ENCODE measurements at regions not wholly inside any gene's neighbourhood (a gene's known extent, or its start where the extent isn't known, plus 50 kb on each side); places are given as distances from the start of the nearest gene placed in this dataset.

DNA sequence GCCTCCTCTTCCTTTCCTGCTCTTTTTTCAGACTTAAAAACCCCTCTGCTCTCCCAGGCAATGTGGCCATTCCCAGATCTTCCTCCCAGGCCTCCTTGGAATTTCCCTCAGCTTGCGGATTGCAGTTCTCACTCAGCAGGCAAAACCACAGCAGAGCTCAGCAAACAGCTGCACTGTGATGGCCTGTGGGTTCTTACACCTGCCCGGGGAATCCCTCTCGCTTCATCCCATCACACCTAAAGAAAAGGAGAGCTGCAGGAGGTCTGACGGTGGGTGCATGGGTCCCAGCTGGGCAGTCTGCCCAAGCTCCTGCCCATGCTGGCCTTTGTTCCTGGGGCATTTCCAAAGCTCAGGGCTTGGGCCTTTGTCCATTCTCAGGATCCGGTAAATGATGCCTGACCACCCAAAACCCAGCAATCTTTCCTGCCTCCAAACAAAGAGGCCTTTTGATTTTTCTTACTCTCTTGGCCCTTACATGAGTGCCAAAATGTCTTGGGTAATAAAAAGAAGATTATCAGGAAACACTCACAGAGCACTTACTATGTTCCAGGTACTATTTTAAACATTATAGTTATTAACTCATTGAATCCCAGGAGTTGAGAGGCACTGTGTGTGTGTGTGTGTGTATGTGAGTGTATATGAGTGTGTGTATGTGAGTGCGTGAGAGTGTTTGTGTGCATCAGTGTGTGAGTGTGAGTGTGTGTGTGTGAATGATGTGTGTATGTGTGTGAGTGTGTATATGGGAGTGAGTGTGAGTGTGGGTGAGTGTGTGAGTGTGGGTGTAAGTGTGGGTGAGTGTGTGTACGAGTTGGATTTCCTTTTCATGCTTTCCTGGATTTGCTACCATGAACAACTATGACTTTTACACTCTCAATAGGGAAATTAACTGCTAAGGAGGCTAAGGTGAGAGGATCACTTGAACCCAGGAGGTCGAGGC, 64.5 kb upstream of the PODXL start:
- Mint-ChIP-seq H3K4me3 (no peak overlapping the region), H3K4me1 (peaks cover 0 to 2% (median 0%) of the 10 kb centered on the region in 4 donors), H3K9me3 (no peaks in the 10 kb centered on the region), H3K36me3 (no peaks in the 10 kb centered on the region), H3K27ac (no peak overlapping the region), H3K27me3 (peaks cover 2 to 8% of the 10 kb centered on the region in 2 donors)
- ChIA-PET POLR2A (ENCODE audit: partially characterized antibody) (no interaction called here), CTCF (ENCODE audit: partially characterized antibody) (interaction anchor here (1.2 kb wide), 1 partner anchor 34 kb away, joined by 3 read pairs; no protein-coding TSS in a partner anchor)
- Histone ChIP-seq H3K27ac (ENCODE audit: low read depth, low read length) (no peak overlapping the region), H3K36me3 (ENCODE audit: insufficient read depth, low read length) (no peaks in the 10 kb centered on the region), H3K4me1 (ENCODE audit: insufficient read depth, low read length) (no peaks in the 10 kb centered on the region), H3K9me3 (ENCODE audit: control insufficient read depth in 1 of 2, low read length in 2 of 2) (no peaks in the 10 kb centered on the region), H3K4me3 (ENCODE audit: low read length in 2 of 2) (no peak overlapping the region), H3K27me3 (ENCODE audit: insufficient read depth, low read length) (no peaks in the 10 kb centered on the region)
- intact Hi-C loops (cut with micrococcal nuclease): no loop called here
- no peak for DNase-seq

DNA sequence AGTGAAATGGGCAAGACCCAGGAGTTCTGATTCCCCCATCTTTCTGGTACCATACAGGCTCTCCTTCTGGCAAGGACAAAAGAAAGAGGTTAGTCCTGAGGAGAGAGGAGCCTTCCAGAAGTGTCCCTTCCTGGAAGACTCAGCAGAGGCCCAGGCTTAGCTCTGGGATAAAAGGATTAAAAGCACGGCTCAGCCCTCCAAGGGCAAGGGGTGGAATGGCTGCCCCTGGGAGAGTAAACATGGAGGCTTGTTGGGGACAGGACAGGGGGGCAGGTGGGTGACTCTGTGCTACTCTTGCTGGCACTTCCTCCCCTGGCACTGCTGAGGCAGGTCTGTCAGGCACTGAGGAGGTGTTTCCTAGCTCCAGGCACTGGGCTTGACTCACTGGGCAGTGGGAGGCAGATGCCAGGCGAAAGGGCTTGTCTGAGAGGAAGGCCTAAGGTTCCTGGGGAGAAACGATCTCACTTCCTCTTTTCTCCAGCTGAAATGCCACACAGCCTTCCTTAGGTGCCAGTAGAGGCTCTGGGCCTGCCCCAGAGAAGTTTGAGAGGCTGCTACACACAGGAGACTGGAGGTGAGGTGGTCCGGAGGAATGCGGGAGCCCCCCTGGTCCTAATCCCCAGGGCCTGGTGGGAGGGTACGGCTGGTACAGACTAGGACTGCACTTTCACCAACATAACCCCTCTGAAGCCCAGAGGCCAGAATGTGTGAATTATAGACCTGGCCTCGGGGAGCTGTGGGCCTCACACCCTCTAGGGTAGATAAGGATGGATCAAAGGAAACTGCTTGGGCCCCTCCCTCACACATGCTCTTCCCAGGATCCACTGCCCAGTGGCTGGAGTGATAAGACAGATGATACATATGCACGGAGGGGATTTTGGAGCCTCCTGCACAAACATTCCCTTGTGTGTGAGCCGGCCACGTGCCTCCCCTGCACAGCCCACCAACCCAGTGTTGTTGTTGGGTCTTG, 63.2 kb upstream of the PODXL start:
- Histone ChIP-seq H3K4me1 (ENCODE audit: insufficient read depth, low read length) (no peaks in the 10 kb centered on the region), H3K27me3 (ENCODE audit: insufficient read depth, low read length) (no peaks in the 10 kb centered on the region), H3K4me3 (ENCODE audit: low read length in 2 of 2) (no peak overlapping the region), H3K36me3 (ENCODE audit: insufficient read depth, low read length) (no peaks in the 10 kb centered on the region), H3K27ac (ENCODE audit: low read depth, low read length) (no peak overlapping the region), H3K9me3 (ENCODE audit: control insufficient read depth in 1 of 2, low read length in 2 of 2) (no peaks in the 10 kb centered on the region)
- no peak for DNase-seq
- Mint-ChIP-seq H3K36me3 (no peaks in the 10 kb centered on the region), H3K4me3 (no peak overlapping the region), H3K9me3 (no peaks in the 10 kb centered on the region), H3K27me3 (peaks cover 2 to 6% of the 10 kb centered on the region in 2 donors), H3K27ac (no peak overlapping the region), H3K4me1 (peaks cover 0 to 2% (median 0%) of the 10 kb centered on the region in 4 donors)
- CTCF ChIA-PET (ENCODE audit: partially characterized antibody): no interaction called here
- intact Hi-C loops (cut with micrococcal nuclease): no loop called here
- POLR2A ChIA-PET (ENCODE audit: partially characterized antibody): no interaction called here

DNA sequence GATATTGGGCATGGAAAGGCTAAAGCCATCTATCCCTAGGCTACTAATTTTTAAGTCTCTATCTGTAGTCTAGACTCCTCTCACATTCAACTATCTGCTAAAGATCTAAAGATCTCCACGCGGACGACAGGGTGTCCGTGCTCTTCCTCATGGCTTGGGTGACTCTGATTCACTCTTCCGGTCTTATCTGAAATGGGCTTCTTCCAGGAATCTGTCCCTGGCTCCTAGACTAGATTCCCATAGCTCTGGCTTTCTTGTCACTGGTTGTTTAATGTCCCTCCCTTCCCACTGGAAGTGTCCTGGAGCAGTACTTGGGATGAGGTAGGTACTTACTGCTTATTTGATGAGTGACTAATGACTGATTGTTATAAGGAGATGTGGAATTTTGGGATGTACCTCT, 62.0 kb upstream of the PODXL start:
- Mint-ChIP-seq H3K4me3 (no peak overlapping the region), H3K27ac (no peak overlapping the region), H3K4me1 (peaks cover 0 to 2% (median 0%) of the 10 kb centered on the region in 4 donors), H3K36me3 (no peaks in the 10 kb centered on the region), H3K9me3 (no peaks in the 10 kb centered on the region), H3K27me3 (peaks cover 2 to 4% of the 10 kb centered on the region in 2 donors)
- Histone ChIP-seq H3K4me1 (ENCODE audit: insufficient read depth, low read length) (no peaks in the 10 kb centered on the region), H3K36me3 (ENCODE audit: insufficient read depth, low read length) (no peaks in the 10 kb centered on the region), H3K27me3 (ENCODE audit: insufficient read depth, low read length) (no peaks in the 10 kb centered on the region), H3K9me3 (ENCODE audit: control insufficient read depth in 1 of 2, low read length in 2 of 2) (no peaks in the 10 kb centered on the region), H3K4me3 (ENCODE audit: low read length in 2 of 2) (no peak overlapping the region), H3K27ac (ENCODE audit: low read depth, low read length) (no peak overlapping the region)
- DNase-seq: no peak
- intact Hi-C loops (cut with micrococcal nuclease): no loop called here
- POLR2A ChIA-PET (ENCODE audit: partially characterized antibody): no interaction called here
- CTCF ChIA-PET (ENCODE audit: partially characterized antibody): interaction anchor here (0.7 to 1.2 kb wide), 3 partner anchors 9 to 25 kb away, joined by 3 to 4 read pairs (median 3); no protein-coding TSS in a partner anchor

DNA sequence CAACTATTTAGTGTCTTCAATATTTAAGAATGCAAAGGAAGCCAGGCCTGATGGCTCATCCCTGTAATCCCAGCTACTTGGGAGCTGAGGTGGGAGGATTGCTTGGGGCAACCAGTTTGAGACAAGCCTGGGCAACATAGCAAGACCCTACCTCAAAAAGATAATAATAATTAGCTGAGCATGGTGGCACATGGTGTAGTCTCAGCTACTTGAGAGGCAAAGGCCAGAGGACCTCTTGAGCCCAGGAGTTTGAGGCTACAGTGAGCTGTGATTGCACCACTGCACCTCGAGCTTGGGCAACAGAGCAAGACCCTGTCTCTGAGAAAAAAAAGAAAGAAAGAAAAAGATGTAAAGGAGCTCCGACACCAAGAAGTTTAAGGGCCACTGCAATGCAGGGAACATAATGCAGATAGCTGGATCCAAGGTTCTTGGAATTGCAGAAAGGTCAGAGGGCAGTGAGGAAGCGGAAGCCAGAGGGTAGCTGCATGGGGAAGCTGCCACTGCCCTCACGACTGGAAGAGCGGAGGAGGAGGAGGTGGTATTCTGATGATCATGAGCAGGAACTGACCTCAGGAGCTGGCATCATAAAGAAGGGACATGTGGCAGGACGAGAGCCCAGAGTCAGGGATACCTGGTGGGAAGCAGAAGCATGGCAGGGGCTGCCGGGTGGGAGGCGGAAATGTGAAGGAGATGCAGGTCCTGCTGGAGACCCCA, 60.2 kb upstream of the PODXL start:
- Histone ChIP-seq H3K4me3 (ENCODE audit: low read length in 2 of 2) (no peak overlapping the region), H3K27ac (ENCODE audit: low read depth, low read length) (no peak overlapping the region), H3K4me1 (ENCODE audit: insufficient read depth, low read length) (no peaks in the 10 kb centered on the region), H3K9me3 (ENCODE audit: control insufficient read depth in 1 of 2, low read length in 2 of 2) (no peaks in the 10 kb centered on the region), H3K36me3 (ENCODE audit: insufficient read depth, low read length) (no peaks in the 10 kb centered on the region), H3K27me3 (ENCODE audit: insufficient read depth, low read length) (no peaks in the 10 kb centered on the region)
- Mint-ChIP-seq H3K27ac (no peak overlapping the region), H3K27me3 (peaks cover 2 to 4% of the 10 kb centered on the region in 2 donors), H3K4me1 (peaks cover 0 to 2% (median 0%) of the 10 kb centered on the region in 4 donors), H3K36me3 (no peaks in the 10 kb centered on the region), H3K4me3 (no peak overlapping the region), H3K9me3 (no peaks in the 10 kb centered on the region)
- intact Hi-C loops (cut with micrococcal nuclease): no loop called here
- POLR2A ChIA-PET (ENCODE audit: partially characterized antibody): no interaction called here
- CTCF ChIA-PET (ENCODE audit: partially characterized antibody): interaction anchor here (0.6 to 0.7 kb wide), 2 partner anchors 9 to 16 kb away, joined by 3 to 4 read pairs; no protein-coding TSS in a partner anchor
- no peak for DNase-seq

DNA sequence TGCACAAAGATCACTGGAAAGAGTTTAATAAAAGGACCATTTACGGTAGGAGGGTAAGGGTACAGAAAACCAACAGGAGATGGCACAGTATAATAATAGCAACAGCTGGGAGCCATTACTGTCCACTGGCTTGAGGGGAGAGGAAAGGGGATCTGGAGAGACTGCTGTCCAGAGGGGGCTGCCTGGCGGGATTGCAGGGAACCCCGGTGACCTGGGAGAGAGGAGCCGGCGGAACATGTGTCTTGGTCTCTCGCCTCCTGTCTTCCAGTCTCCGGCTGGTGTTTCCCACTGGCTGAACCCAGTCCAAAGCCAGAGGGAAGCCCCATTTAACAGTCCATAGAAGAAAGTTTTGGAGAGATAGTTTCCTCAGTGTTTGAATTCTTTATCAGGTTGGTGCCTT, 57.5 kb upstream of the PODXL start:
- H3K4me1 ChIP-seq (ENCODE audit: insufficient read depth, low read length): no peaks in the 10 kb centered on the region
- H3K27ac Mint-ChIP-seq: no peak overlapping the region
- peaks cover 2 to 5% of the 10 kb centered on the region in 2 donors for H3K27me3 Mint-ChIP-seq
- H3K4me1 Mint-ChIP-seq: no peaks in the 10 kb centered on the region
- no peak overlapping the region for H3K4me3 Mint-ChIP-seq
- H3K27me3 ChIP-seq (ENCODE audit: insufficient read depth, low read length): no peaks in the 10 kb centered on the region
- no peaks in the 10 kb centered on the region for H3K36me3 Mint-ChIP-seq
- H3K4me3 ChIP-seq (ENCODE audit: low read length in 2 of 2): no peak overlapping the region
- POLR2A ChIA-PET (ENCODE audit: partially characterized antibody): no interaction called here
- no peaks in the 10 kb centered on the region for H3K9me3 ChIP-seq (ENCODE audit: control insufficient read depth in 1 of 2, low read length in 2 of 2)
- intact Hi-C loops (cut with micrococcal nuclease): no loop called here
- DNase-seq: no peak
- H3K27ac ChIP-seq (ENCODE audit: low read depth, low read length): no peak overlapping the region
- CTCF ChIA-PET (ENCODE audit: partially characterized antibody): no interaction called here
- no peaks in the 10 kb centered on the region for H3K36me3 ChIP-seq (ENCODE audit: insufficient read depth, low read length)
- H3K9me3 Mint-ChIP-seq: no peaks in the 10 kb centered on the region

DNA sequence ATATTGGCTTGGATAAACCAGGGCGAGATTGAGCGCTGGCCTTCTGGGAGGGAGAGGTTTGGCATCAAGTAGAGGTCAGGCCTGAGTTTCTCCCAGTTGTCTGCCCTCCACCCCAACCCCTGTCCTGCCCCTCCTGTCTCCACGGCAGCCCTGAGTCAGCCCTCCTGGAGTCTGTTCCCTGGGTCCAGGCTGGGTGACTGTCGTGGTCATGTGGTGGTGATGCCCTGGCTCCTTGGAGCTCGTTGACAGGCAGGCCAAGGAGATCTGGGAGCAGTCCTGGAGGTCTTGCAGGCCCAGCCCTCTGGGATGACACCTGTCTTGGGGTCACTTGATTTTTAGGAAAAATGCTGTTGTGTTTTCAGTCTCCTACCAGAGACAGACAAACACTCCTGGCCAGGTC, 53.6 kb upstream of the PODXL start:
- Histone ChIP-seq H3K27me3 (ENCODE audit: insufficient read depth, low read length) (no peaks in the 10 kb centered on the region), H3K9me3 (ENCODE audit: control insufficient read depth in 1 of 2, low read length in 2 of 2) (no peaks in the 10 kb centered on the region), H3K4me1 (ENCODE audit: insufficient read depth, low read length) (no peaks in the 10 kb centered on the region), H3K36me3 (ENCODE audit: insufficient read depth, low read length) (no peaks in the 10 kb centered on the region), H3K27ac (ENCODE audit: low read depth, low read length) (no peak overlapping the region), H3K4me3 (ENCODE audit: low read length in 2 of 2) (no peak overlapping the region)
- ChIA-PET POLR2A (ENCODE audit: partially characterized antibody) (no interaction called here), CTCF (ENCODE audit: partially characterized antibody) (no interaction called here)
- Mint-ChIP-seq H3K27ac (no peak overlapping the region), H3K9me3 (no peaks in the 10 kb centered on the region), H3K27me3 (peaks cover 13 to 15% of the 10 kb centered on the region in 2 donors), H3K36me3 (no peaks in the 10 kb centered on the region), H3K4me1 (peaks cover 0 to 2% (median under 1%) of the 10 kb centered on the region in 4 donors), H3K4me3 (no peak overlapping the region)
- intact Hi-C loops (cut with micrococcal nuclease): no loop called here
- DNase-seq: no peak

Data from CD4-positive, alpha-beta memory T cell (primary cell).